ENCODE measurements at regions not wholly inside any gene's neighbourhood (a gene's known extent, or its start where the extent isn't known, plus 50 kb on each side); places are given as distances from the start of the nearest gene placed in this dataset.

DNA sequence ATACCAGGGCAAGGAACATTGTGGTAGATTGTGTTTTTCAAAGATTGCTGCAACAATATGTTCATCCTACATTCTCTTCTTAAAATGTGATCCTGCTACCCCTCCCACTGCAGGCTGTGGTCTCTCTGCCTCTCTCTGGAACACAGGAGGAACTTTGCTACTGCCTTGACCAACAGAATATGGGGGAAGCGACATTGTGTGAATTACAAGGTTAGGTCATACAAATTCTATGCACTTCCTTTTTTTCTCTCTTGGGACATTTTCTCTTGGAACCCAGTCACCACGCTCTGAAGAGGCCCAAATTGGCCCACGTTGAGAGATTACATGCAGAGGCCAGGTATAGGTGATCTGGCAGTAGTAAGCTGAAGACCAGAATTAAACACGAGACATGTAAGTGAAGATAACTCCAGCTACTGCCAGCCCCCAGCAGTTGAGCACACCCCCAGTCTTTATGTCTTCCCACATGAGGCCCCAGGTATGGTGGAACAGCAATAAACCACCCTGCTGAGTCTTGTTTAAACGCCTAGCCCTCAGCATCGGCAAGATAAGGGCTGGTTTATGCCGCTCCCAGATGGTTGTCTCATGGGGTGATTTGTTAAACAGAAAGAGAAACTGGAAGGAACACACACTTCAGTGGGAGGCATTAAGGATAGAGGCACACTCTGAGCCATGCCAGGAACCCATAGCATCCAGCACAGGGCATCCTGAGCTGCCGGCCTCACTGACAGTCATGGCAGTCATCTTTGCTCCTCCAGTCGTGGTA lies 59.9 kb downstream of the FAM43A start:
- TF ChIP-seq, protein P1, sequence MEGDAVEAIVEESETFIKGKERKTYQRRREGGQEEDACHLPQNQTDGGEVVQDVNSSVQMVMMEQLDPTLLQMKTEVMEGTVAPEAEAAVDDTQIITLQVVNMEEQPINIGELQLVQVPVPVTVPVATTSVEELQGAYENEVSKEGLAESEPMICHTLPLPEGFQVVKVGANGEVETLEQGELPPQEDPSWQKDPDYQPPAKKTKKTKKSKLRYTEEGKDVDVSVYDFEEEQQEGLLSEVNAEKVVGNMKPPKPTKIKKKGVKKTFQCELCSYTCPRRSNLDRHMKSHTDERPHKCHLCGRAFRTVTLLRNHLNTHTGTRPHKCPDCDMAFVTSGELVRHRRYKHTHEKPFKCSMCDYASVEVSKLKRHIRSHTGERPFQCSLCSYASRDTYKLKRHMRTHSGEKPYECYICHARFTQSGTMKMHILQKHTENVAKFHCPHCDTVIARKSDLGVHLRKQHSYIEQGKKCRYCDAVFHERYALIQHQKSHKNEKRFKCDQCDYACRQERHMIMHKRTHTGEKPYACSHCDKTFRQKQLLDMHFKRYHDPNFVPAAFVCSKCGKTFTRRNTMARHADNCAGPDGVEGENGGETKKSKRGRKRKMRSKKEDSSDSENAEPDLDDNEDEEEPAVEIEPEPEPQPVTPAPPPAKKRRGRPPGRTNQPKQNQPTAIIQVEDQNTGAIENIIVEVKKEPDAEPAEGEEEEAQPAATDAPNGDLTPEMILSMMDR (IDR thresholded peaks at IDR 0.05), result no peak
- no peak for TF ChIP-seq EZH2 (IDR thresholded peaks at IDR 0.05; ENCODE audit: borderline replicate concordance, insufficient read depth, low read depth, low read length, poor library complexity, severe bottlenecking)

Data from B cell (primary cell).